ENCODE measurements at regions not wholly inside any gene's neighbourhood (a gene's known extent, or its start where the extent isn't known, plus 50 kb on each side); places are given as distances from the start of the nearest gene placed in this dataset.

- TF ChIP-seq, protein P1, sequence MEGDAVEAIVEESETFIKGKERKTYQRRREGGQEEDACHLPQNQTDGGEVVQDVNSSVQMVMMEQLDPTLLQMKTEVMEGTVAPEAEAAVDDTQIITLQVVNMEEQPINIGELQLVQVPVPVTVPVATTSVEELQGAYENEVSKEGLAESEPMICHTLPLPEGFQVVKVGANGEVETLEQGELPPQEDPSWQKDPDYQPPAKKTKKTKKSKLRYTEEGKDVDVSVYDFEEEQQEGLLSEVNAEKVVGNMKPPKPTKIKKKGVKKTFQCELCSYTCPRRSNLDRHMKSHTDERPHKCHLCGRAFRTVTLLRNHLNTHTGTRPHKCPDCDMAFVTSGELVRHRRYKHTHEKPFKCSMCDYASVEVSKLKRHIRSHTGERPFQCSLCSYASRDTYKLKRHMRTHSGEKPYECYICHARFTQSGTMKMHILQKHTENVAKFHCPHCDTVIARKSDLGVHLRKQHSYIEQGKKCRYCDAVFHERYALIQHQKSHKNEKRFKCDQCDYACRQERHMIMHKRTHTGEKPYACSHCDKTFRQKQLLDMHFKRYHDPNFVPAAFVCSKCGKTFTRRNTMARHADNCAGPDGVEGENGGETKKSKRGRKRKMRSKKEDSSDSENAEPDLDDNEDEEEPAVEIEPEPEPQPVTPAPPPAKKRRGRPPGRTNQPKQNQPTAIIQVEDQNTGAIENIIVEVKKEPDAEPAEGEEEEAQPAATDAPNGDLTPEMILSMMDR (IDR thresholded peaks at IDR 0.05): no peak
- TF ChIP-seq POLR2A (IDR thresholded peaks at IDR 0.05) (no peak), EP300 (IDR thresholded peaks at IDR 0.05) (no peak)
Measured at GRCh38 chr3:80734483-80734882, 966.7 kb upstream of the ROBO1 start.

Data from ovary (tissue), 3 donors.